NCI-H524 treated with DMSO at 0.1 percent for 48 hours (cell line): ENCODE measurements at regions not wholly inside any gene's neighbourhood (a gene's known extent, or its start where the extent isn't known, plus 50 kb on each side); places are given as distances from the start of the nearest gene placed in this dataset.
A peak's percentile ranks its signal among the peaks of the same experiment; 100 is the strongest.
"Not testable (repeated sequence)": the region's sequence is repeated elsewhere in the genome, so short reads cannot be mapped to it uniquely, and the experiment has no call there.

Source experiments
- DNase-seq: peaks from one replicate; lab custom pipeline; 2025; lab: John Stamatoyannopoulos, UW

- DNase-seq: no peak
These were observed 437.4 kb downstream of the MIAT start for GRCh38 chr22:27094633-27095308.

- DNase-seq: no peak
These were observed 440.1 kb downstream of the MIAT start for GRCh38 chr22:27097506-27097905.

GRCh38 chr22:27097933-27098332, 440.5 kb downstream of the MIAT start:
- DNase-seq: no peak

DNA sequence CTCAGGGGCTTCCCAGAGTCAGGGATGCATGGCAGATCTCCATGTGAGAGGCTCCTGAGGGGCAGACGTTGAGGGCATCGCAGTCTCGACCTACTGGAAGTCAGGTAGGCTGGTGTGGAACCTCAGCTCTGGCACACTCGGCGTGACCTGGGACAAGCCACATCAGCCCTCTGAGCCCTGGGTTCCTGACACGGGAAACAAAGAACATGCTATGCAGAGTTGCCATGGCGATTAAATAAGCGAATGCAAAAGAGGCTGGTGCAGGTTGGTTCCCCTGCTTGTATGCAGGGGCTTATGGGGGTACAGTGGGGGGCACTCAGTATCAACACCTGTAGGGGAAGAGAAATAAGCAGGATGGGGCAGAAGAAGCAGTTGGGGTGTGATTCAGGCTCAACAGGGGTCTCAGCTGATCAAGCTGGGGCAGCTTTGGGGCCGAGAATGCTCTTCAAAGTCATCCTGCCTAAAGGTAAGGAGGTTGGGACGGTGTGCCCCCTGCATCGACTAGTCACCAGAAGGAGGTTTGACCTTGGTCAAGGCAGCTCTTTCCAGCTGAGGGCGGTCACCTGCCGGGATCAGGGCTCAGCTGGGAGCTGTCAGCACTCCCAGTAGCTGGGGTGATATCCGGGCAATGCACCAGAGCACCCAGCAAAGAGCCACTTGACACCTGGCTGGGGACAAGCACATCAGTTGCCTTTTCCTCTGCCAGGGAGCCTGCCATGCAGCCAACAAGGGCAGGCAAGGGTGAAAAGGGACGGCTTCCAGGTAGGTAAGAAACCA, 442.7 kb downstream of the MIAT start:
- DNase-seq: no peak

DNA sequence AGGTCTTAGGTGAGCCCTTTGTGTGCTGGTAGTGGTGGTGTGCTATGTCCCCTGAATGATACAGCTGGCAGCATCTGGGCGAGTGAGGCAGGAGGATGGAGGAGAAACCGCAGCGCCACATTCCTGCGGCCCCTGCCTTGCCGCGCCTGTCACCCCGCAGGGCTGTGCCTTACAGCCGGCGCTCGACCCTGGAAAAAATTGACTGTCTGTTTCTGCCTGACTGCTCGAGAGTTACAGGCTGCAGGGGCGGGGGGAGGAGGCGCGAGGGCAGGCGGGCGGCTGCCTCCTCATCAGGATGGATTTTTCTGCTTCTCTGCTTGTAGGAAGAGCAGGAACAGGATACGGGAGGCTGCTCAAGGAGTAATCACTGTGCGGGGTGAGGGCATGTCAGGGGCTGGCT, 443.4 kb downstream of the MIAT start:
- DNase-seq: peak; percentile 6

DNA sequence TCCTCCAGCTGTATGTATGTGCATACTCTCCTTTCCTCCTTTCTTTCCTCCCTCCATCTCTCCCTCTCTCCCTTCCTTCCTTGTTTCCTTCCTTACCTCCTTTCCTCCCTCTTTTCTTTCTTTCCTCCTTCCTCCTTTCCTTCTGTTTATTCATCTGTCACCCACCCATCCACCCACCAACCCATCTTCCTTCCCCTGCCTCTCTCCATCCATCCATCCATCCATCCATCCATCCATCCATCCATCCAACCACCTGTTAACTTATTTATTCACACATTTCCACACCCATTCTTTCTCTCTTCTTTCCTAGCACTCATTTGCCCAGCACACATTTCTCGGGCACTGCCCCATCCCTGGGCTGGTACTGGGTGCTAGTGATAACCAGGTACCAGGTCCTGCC, 443.9 kb downstream of the MIAT start:
- no peak for DNase-seq

GRCh38 chr22:27104449-27104848, 447.1 kb downstream of the MIAT start:
- no peak for DNase-seq

- DNase-seq: no peak
These were observed 448.0 kb downstream of the MIAT start for GRCh38 chr22:27105142-27106025.

- no peak for DNase-seq
These were observed 449.6 kb downstream of the MIAT start for GRCh38 chr22:27106985-27107384.

DNA sequence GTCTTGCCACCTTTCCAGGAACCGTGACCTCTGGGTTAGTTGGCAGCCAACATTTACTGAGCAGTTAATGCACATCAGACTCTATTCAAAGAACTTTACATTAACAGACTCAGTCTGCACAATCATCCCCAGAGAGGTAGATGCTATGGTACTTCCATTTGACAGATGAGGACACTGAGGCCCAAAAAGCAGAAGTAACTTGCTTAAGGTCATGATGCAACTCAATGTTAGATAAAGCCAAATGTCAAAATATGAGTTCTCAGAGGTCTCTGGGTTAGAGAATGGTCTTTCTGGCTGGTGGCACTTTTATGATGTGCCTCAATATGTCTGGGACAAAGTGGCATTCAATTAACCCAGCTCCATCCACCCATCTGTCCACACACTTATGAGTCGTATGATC, 450.0 kb downstream of the MIAT start:
- no peak for DNase-seq

DNA sequence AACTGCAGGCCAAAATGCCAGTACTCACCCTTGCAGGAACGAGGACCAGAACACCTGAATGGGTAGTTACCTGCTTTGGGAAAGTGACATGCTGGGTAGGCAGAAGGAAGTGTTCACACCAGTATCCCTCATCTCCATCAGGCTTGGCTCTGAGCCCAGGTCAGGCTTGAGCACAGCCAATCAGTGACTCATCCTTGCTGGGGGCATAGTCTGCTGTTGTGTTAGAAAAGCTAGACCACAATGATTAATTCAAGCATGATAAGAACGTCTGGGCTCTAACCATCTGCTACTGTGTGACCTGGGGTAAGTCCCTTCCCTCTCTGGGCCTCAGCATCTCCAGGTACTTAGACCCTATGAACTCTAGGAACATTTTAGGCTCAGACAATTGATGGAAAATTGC, 450.4 kb downstream of the MIAT start:
- DNase-seq: peak; percentile 35

GRCh38 chr22:27108425-27109114, 451.2 kb downstream of the MIAT start:
- DNase-seq: no peak

- not testable (repeated sequence) for DNase-seq
These were observed 452.0 kb downstream of the MIAT start for GRCh38 chr22:27109406-27109805.

- peak; percentile 16 for DNase-seq
These were observed 453.5 kb downstream of the MIAT start for GRCh38 chr22:27110665-27111451.

DNA sequence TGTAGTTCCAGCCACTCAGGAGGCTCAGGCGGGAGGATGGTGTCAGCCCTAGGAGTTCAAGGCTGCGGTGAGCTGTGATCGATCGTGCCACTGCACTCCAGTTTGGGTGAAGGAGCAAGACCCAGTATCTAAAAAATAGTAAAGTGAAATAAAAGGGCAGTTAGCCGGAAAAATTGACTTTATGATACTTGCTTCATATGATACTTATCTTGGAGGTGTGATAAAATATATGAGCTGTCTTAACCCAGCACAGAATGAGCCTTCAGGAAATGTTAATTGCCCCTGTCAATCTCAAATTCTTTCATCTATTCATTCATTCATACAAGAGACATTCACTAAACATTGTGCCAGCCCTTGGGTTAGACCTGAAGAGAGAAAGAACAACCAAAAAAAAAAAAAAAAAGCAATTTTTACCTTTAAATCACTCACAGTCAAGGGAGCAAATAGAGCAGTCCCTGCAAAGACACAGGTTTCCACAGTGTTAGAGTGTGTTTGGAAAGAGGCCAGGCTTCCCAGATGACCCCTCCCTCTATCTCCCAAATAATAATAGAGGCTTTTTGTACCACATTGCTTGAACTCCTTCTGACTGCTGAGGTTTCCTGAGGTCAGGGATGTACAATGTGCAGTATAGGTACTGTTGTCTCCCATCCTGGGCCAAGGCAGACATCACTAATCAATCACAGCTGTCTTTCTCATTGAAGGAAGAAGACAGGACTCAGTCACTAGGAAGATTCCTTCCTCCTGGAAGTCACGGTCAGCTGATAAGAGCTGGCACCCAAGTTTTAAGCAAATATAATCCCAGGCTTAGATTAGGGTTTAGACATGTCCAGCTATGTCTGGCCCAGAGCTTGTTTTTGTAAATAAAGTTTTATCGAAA, 454.6 kb downstream of the MIAT start:
- no peak for DNase-seq

DNA sequence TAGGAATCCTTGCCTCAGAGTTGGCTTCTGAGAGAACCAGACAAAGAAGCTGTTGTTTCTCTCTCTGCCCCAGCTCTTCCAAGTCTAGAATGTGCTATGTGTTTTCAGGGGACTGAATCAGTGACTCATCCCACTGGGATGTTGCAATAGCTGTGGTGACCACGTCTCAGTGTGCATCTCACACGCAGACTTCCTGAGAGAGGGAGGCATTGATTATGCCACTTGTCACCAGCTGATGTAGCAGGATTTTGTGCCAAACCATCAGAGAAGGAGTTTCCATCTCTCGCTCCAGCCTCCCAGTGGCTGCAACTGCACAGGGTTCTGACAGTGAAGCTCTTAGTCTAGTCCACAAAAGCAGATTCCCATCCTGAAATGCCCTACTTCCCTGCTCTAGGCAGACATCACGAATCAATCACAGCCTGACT, 455.8 kb downstream of the MIAT start:
- no peak for DNase-seq

DNA sequence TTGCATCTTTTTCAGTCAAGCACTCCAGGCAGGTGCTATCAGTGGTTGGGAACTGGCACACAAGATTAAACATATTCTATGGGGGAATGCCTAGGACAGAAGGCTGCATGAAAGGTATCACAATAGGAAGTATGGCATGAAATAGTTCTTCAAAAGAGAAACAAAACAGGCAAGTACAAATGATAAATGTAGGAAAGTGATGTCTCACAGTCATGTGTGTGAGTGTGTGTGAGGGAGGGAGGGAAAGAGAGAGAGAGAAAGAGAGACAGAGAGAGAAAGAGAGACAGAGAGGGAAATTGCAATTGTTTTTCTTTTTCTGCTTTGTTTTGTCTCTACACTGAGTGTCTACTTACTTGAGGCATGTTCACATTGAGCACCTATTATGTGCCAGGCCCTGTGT, 456.3 kb downstream of the MIAT start:
- no peak for DNase-seq

GRCh38 chr22:27114186-27114585, 456.8 kb downstream of the MIAT start:
- DNase-seq: no peak

DNA sequence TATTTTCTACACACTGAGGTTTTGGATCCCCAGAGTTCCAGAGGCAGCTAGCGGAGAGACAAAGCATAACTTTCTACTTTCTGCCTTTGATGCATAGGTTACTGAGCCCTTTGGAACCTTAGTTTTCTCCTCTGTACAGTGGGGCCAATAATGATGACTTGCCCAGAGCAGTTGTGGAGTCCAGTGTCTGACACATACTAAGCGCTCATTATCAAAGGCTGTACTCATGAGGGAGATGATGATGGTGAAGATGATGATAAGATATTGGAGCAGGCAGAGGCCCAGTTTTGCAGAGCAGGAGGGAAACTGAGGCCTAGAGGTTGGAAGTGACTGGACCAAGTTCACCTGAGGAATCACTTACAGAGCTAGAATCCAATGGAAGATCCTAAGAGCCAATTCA, 458.0 kb downstream of the MIAT start:
- no peak for DNase-seq

GRCh38 chr22:27115816-27116256, 458.4 kb downstream of the MIAT start:
- no peak for DNase-seq
